BLaER1 (cell line): ENCODE measurements at regions not wholly inside any gene's neighbourhood (a gene's known extent, or its start where the extent isn't known, plus 50 kb on each side); places are given as distances from the start of the nearest gene placed in this dataset.

ENCODE experiments used
- H3K27ac ChIP-seq: shearing (Covaris generic); formaldehyde crosslinking; 2 replicates; pipeline ENCODE4 v1.8.1; 2022
- H3K27me3 ChIP-seq: shearing (Covaris generic); formaldehyde crosslinking; 2 replicates; pipeline ENCODE4 v1.8.1; 2022
- H3K36me3 ChIP-seq: shearing (Covaris generic); formaldehyde crosslinking; 2 replicates; pipeline ENCODE4 v1.8.1; 2022
- H3K4me1 ChIP-seq: shearing (Covaris generic); formaldehyde crosslinking; 2 replicates; pipeline ENCODE4 v1.8.1; 2022
- H3K4me2 ChIP-seq: shearing (Covaris generic); formaldehyde crosslinking; 2 replicates; pipeline ENCODE4 v1.8.1; 2022
- H3K4me3 ChIP-seq: shearing (Covaris generic); formaldehyde crosslinking; 2 replicates; pipeline ENCODE4 v1.8.1; 2022
- H3K9ac ChIP-seq: shearing (Covaris generic); formaldehyde crosslinking; 2 replicates; pipeline ENCODE4 v1.8.1; 2022
- H3K9me3 ChIP-seq: shearing (Covaris generic); formaldehyde crosslinking; 2 replicates; pipeline ENCODE4 v1.8.1; 2022
- H4K20me1 ChIP-seq: shearing (Covaris generic); formaldehyde crosslinking; 2 replicates; pipeline ENCODE4 v1.8.1; 2022
- Cebpa-rat ChIP-seq: shearing (Covaris generic); IDR thresholded peaks from 2 replicates; pipeline ENCODE4 v1.8.1; 2022

- Histone ChIP-seq H3K4me1 (no peaks in the 10 kb centered on the region), H4K20me1 (no peaks in the 10 kb centered on the region), H3K27ac (no peak overlapping the region), H3K9ac (no peak overlapping the region), H3K4me3 (no peak overlapping the region), H3K4me2 (no peak overlapping the region), H3K27me3 (no peaks in the 10 kb centered on the region), H3K36me3 (no peaks in the 10 kb centered on the region), H3K9me3 (no peaks in the 10 kb centered on the region)
- TF ChIP-seq Cebpa-rat, result no peak
Observed at GRCh38 chr6:54053881-54054391, 57.3 kb upstream of the MLIP start.

GRCh38 chr6:54056105-54056504 is 55.1 kb upstream of the MLIP start:
- H3K4me2 ChIP-seq, result no peak overlapping the region
- peaks cover 10% of the 10 kb centered on the region for H3K4me1 ChIP-seq
- H3K27ac ChIP-seq, result no peak overlapping the region
- H3K27me3 ChIP-seq, result no peaks in the 10 kb centered on the region
- H3K36me3 ChIP-seq, result no peaks in the 10 kb centered on the region
- no peaks in the 10 kb centered on the region for H4K20me1 ChIP-seq
- H3K4me3 ChIP-seq, result no peak overlapping the region
- H3K9ac ChIP-seq, result no peak overlapping the region
- no peak for TF ChIP-seq Cebpa-rat
- no peaks in the 10 kb centered on the region for H3K9me3 ChIP-seq

- Histone ChIP-seq H3K36me3 (no peaks in the 10 kb centered on the region), H4K20me1 (no peaks in the 10 kb centered on the region), H3K4me1 (peaks cover 10% of the 10 kb centered on the region), H3K27me3 (no peaks in the 10 kb centered on the region), H3K9ac (no peak overlapping the region), H3K9me3 (no peaks in the 10 kb centered on the region), H3K4me3 (no peak overlapping the region), H3K27ac (no peak overlapping the region), H3K4me2 (no peak overlapping the region)
- no peak for TF ChIP-seq Cebpa-rat
Observed at GRCh38 chr6:54057058-54057457, 54.2 kb upstream of the MLIP start.

- Histone ChIP-seq H3K36me3 (no peaks in the 10 kb centered on the region), H3K4me2 (no peak overlapping the region), H3K9ac (no peak overlapping the region), H4K20me1 (no peaks in the 10 kb centered on the region), H3K27ac (no peak overlapping the region), H3K9me3 (no peaks in the 10 kb centered on the region), H3K4me1 (peaks cover 10% of the 10 kb centered on the region), H3K4me3 (no peak overlapping the region), H3K27me3 (no peaks in the 10 kb centered on the region)
- no peak for TF ChIP-seq Cebpa-rat
Observed at GRCh38 chr6:54058236-54058635, 53.0 kb upstream of the MLIP start.

GRCh38 chr6:54059683-54060082 is 51.6 kb upstream of the MLIP start:
- H3K36me3 ChIP-seq, result no peaks in the 10 kb centered on the region
- no peak overlapping the region for H3K9ac ChIP-seq
- H3K4me2 ChIP-seq, result no peak overlapping the region; the same call in 1 of the 2 replicates
- TF ChIP-seq Cebpa-rat, result no peak
- no peaks in the 10 kb centered on the region for H3K27me3 ChIP-seq
- H3K9me3 ChIP-seq, result no peaks in the 10 kb centered on the region
- no peak overlapping the region for H3K27ac ChIP-seq
- H3K4me1 ChIP-seq, result peaks cover 10% of the 10 kb centered on the region
- no peak overlapping the region for H3K4me3 ChIP-seq
- no peaks in the 10 kb centered on the region for H4K20me1 ChIP-seq

GRCh38 chr6:54060286-54060685 is 51.0 kb upstream of the MLIP start:
- no peak for TF ChIP-seq Cebpa-rat
- H3K27me3 ChIP-seq, result no peaks in the 10 kb centered on the region
- H3K9me3 ChIP-seq, result no peaks in the 10 kb centered on the region
- H3K4me1 ChIP-seq, result peaks cover 10% of the 10 kb centered on the region
- H3K9ac ChIP-seq, result no peak overlapping the region
- H4K20me1 ChIP-seq, result no peaks in the 10 kb centered on the region
- peak overlapping the region; percentile 26 for H3K4me2 ChIP-seq
- no peaks in the 10 kb centered on the region for H3K36me3 ChIP-seq
- H3K4me3 ChIP-seq, result no peak overlapping the region
- H3K27ac ChIP-seq, result no peak overlapping the region
